ENCODE measurements at regions not wholly inside any gene's neighbourhood (a gene's known extent, or its start where the extent isn't known, plus 50 kb on each side); places are given as distances from the start of the nearest gene placed in this dataset.

DNA sequence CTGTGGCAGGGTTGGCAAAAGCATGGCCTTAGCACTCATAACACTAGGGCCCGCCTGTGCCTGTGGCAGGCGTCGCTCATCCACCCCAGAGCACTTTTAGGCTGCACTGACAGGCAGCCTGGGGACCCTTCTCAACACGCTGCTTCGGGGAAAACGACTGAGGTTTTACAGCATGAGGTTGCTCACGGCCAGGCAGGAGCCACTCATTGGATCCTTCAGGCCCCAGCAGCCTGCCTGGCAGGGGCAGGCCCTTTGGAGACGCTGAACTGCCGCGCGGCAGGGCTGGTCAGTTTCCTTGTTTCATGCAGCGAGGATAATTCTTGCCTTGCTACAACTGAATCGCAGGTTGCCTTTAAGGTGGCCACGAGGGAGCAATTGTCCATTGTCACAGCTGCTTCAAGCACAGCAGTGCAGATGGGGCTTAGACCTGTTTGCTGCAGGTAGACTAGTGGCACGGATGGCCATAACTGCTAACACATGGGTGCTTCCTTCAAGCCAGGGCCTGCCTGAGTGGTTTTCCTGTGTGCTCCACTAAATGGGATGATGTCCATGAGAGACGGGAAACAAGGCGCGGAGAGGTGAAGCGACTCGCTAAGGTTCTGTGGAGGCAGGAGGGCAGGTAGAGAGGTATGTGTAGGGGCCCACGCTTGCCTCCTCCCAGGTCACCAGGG lies 49.9 kb upstream of the HS6ST1 start:
- DNase-seq (ENCODE audit: low read depth, low spot score): no peak

DNA sequence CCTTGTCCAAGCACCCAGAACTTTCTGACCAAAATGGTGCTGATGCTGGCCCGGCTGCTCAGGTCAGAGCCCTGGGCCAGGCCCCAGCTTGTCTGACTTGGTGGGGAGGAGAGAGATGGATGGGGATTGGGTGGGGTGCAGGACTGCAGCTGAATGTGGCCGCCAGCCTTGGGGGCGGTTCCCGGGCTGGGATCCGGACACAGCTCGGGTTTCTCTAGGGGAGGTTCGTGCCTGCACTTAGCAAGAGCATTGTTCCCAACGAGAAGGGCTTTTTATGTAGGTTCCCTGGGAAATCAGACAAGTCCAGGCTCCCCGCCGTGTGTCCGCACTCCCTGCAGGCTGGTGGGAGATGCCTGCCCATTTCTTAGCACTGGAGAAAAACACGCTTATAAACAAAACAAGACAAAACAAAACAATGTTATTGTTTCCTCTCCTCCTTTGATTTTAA lies 50.5 kb upstream of the HS6ST1 start:
- peak; percentile 72 for DNase-seq (ENCODE audit: low read depth, low spot score)

GRCh38 chr2:128369602-128370467 lies 51.2 kb upstream of the HS6ST1 start:
- peak; percentile 75 for DNase-seq (ENCODE audit: low read depth, low spot score)

DNA sequence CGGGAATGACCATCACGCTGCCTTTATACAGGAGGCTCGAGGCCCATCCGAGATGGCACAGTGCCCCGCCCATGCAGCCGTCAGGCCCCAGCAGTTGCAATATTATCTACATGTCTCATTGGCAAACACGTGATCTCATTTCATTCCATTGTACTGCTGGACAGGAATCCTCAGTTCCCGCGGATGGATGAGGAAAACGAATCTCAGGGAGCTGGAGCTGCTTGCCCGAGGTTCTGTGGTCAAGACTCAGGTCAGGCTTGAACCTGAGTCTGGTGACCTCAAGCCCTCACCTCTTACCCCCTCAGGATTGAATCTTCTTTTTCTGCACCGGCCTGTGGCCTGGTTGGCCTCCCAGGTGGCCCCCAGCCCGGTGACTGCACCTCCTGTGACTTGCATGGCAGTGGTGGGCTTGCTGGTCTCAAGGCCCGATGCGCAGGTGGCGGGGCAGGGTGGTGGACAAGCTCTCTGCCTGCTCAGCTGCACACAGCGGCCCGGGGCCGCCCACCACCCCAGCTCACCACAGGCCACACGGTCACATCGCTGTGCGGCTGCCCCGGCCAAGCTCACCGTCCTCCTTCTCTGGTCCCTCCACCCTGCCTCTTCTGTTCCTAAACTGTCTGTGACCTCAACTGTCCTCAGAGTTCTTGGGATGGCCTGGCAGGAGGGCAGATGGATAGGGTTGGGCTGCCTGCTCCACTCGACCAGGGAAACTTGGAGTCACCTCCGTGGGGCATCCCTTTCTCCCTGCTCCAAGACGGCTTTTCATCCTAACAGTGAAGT lies 52.0 kb upstream of the HS6ST1 start:
- DNase-seq (ENCODE audit: low read depth, low spot score): no peak

- DNase-seq (ENCODE audit: low read depth, low spot score): no peak
These were observed 52.6 kb upstream of the HS6ST1 start for GRCh38 chr2:128371248-128371630.

- no peak for DNase-seq (ENCODE audit: low read depth, low spot score)
These were observed 53.1 kb upstream of the HS6ST1 start for GRCh38 chr2:128371648-128372345.

DNA sequence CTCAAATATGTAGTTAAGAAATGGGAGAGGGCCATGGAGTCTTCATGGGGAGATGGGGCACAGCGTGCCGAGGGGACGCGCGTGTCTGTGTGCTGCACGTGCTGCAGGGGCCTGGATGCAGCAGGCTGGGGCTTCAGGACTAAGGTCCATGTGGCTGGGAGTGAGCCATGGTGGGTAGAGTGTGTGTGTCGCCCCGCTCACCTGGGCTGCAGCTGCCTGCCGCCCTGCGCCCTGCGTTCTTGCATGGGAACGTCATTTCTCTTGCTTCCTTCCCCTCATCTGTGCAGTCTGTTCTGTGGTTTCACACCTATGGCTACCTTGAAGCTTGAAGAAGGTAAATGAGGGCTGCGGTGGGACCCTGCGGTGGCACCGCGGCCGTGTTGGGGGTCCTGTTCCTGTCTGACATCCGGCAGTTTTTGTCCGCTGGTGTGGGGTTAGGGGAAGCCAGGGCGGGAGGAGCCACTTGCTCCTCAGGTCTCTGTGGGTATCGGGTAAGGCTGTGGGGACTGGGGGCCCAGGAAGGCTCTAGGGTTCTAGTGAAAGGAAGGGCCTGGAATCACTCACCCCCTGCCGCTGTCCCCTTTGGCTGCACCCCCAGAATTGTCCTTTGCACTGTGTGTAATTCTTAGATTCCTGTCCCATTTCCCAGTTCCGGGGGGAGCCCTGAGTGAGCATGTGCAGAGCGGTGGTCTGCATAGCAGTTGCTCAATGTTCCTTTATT lies 54.1 kb upstream of the HS6ST1 start:
- no peak for DNase-seq (ENCODE audit: low read depth, low spot score)

DNA sequence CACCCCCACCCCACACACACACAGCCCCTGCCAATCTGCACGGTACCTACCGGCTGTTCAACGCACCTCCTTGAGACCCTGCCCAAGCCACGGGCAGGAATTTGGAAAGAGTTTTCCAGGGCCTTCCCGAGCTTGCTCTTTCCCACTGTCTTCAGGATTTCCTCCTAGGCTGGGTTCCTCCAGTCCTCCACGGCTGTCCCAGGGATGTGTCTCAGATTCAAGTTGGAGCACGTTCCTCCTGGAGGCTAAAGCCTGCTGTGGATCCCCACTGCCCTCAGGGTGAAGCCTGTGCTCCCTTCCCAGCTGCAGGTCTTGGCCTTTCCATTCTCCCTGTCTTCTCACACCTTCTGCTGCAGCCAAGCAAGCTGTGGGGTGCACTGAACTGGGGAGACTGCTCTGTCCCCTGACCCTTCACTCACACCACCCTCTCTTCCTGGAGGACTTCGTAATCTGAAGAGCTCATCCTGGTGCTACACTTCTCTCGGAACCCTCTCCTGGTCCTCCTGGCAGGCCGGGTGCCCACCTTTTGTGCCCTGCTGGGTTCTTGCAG lies 54.9 kb upstream of the HS6ST1 start:
- no peak for DNase-seq (ENCODE audit: low read depth, low spot score)

DNA sequence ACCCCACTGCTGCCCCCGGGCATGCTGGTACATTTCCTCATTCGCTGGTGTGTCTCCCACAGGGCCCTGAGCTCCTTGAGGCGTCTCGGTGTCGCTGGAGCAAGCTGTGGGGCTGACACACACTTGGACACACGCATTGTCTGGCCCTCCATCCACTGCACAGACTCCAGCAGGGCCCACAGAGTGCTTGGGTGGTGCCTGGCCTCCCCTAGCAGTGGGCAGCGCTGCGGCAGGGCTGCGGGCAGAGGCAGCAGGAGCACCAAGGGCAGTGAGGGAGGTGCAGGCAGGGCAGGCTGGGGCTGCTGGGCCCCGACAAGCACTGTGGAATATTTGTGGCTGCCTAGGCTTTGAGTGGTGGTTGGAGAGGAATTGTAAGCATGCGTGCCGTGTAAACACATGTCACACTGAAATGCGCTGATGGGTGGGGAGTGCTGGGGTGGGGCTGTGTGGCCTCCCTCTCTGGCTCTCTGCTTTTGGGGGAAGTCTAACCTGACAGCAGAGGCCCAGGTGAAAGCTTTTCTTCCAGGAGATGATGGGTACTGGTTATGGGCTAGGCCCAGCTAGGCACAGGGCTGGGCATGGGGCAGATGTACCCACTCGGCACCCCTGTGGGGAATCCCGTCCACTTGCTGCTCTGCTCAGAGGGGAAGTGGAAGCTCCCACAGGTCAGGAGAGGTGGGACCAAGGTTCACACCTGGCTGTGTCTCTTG lies 55.5 kb upstream of the HS6ST1 start:
- no peak for DNase-seq (ENCODE audit: low read depth, low spot score)

DNA sequence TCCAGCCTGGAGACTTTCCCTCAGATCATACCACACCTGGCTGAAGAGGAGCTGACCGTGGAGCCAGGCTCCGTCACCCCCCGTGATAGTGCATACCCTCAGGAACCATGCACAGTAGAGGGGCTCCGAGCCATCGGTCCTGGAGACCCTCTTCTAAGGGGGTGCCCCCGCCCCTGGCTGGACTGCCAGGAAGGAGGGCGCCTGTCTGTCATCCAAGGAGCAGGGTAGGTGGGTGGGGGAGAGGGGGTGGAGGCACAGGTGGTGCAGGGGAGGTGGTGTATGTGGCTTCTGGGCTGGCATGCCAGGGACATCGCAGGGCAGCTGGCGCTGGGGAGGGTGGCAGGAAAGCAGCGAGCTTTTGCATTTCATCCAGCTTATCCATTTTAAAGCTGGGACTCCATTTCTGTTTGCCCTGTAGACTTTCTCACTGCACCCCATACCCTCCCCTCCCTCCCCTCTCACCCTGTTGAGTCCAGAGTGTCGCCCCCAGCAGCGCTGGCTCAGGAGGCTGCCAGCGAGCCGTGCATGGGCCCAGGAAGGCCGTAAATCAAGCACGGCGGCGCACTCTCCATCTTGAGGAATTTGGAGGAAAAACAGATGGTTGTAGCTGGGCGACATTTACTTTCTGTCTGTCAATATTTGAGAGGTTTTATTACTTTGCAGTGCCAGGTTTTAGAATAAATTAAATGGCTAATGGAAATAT lies 56.2 kb upstream of the HS6ST1 start:
- no peak for DNase-seq (ENCODE audit: low read depth, low spot score)

GRCh38 chr2:128375454-128375853 lies 56.8 kb upstream of the HS6ST1 start:
- no peak for DNase-seq (ENCODE audit: low read depth, low spot score)

DNA sequence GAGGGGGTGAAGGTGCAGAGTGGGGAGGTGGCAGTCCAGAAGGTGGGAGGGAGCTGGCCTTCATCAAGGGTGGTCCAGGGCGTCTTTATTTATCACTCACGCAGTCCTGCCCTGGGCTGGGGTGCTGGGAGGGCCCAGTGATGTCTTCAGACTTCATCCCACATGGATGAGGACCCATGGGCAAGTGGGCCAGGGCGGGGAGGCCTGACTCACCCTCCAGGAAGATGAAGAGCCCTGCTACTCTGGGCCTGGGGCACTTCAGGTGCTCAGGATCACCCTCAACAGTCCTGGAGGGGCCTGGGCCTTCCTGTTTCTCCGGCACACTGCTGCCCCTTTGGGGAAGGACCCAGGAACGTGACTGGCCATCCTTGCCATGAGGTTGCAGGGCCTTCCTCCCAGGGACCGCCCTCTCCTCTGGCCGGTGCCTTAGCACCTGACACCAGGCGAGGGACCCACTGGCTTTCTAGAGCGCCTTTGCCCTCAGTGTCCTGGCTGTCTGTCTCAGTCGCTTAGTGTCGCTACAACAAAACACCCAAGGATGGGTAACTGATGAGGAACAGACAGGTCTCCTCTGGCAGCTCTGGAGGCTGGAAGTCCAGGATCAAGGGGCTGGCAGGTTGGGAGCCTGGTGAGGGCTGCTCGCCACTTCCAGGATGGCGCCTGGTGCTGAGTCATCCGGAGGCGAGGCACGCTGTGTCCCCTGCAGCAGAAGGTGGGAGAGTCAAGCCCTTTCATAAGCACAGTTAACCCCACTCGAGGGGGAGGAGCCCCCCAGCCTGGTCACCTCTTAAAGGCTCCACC lies 57.8 kb upstream of the HS6ST1 start:
- DNase-seq (ENCODE audit: low read depth, low spot score): no peak

GRCh38 chr2:128377071-128377910 lies 58.6 kb upstream of the HS6ST1 start:
- DNase-seq (ENCODE audit: low read depth, low spot score): no peak

DNA sequence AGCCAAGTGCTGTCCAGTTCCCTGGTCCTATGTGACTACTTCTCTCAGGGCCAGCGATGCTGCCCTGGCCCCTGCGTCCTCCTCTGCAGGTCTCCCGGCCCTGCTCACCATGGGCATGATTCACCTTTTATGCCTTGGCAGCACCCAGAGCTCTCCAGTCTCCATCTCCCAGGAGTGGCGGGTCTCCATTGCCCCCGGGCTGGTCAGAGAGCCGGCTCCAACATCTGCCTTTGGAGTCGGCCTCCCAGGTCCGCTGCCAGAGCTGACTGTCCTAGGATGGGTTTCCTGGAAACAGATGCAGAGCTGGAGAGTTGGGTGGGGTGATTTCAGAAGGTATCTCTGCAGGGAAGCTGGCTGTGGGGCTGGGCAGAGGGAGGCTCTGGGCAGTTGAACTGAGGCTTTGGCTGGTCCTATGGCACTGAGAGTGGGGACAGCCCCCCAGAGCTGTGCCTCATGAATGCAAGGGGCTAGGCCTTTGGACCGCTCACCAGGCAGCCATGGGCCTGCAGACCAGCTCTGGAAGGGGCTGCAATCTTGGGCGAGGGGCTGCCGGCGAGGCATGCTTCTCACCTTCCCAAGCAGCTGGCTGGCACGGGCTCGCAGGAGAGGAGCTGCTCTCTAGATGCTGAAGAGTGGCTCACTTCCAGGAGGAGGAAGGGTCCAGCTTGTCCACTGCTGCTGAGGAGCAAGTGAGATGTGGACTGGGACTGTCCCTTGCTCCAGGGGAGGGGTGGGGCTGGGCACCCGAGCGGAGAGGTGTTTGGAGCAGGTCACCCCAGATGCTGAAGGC lies 59.8 kb upstream of the HS6ST1 start:
- no peak for DNase-seq (ENCODE audit: low read depth, low spot score)

DNA sequence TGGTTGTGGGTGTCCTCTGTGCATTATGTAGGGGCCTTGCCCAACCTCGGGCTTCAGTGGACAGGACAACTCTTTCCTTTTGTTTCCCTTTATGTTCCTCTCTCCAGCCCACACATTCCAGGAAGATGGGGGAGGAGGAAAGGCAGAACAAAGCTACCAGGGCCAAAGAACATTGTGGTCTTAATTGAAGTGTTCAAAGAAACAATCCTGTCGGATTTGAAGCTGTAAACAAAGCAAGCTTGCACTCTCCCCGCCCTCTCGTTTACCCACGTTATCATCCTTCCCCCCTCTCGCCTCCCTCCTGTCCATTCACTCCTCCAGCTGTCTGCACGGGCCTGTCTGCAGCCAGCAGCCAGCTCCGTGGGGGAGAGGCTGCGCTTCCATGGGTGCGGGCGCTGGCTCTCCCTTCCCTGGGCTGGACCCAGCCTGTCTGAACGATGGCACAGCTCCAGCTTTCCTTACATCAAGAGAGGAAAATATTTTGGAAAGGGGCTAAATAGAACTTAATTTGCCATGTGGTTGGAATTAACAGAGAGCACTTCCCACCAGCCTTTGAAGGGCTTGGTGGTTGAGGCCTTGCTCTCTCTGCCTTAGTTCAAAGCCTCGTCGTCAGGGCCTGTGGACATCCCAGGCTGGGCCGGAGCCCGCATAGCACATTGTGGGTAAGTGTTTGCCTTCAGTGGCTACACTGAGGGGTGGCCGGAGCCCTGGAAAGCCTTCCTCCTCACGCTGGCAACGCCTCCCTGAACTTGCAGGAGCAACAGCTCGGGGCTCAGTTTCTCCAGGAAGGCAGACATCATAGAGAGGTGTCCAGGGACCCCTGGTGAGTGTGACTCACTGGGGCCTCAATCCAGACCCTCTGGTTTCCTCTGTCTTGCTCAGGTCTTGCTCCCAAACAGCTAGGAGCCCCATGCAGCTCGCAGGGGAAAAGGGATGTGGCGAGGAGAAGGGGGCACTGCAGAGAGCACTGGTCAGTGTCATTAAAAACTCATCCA lies 60.6 kb upstream of the HS6ST1 start:
- DNase-seq (ENCODE audit: low read depth, low spot score): peak; percentile 92
